Cardiac muscle cell (in vitro differentiated cells and primary cell): ENCODE measurements at regions not wholly inside any gene's neighbourhood (a gene's known extent, or its start where the extent isn't known, plus 50 kb on each side); places are given as distances from the start of the nearest gene placed in this dataset.
"Not testable (repeated sequence)": the region's sequence is repeated elsewhere in the genome, so short reads cannot be mapped to it uniquely, and the experiment has no call there.

Experiments used
- DNase-seq, 2 donors: peaks; one replicate each; pipeline versions ENCODE4 v3.0.0 to v3.0.0-alpha.2; 2010 to 2017; ENCODE audit warnings: low read depth in 1 of 2, low spot score in 1 of 2
- H3K27ac ChIP-seq: fragments of 200-600 bp; sonication (generic); 2 replicates; pipeline ENCODE4 v1.5.1; 2016
- H3K27me3 ChIP-seq: fragments of 200-600 bp; sonication (generic); 2 replicates; pipeline ENCODE4 v1.6.0; 2016; ENCODE audit warnings: control low read depth
- H3K36me3 ChIP-seq: fragments of 200-600 bp; sonication (generic); 2 replicates; pipeline ENCODE4 v1.5.1; 2016; ENCODE audit warnings: control low read depth
- H3K4me1 ChIP-seq: fragments of 200-600 bp; sonication (generic); 2 replicates; pipeline ENCODE4 v1.8.1; 2017; ENCODE audit warnings: low read depth, mild to moderate bottlenecking, mixed run types
- H3K4me3 ChIP-seq: fragments of 200-600 bp; sonication (generic); 2 replicates; pipeline ENCODE4 v1.5.1; 2016; ENCODE audit warnings: mild to moderate bottlenecking
- H3K9me3 ChIP-seq: fragments of 200-600 bp; sonication (generic); 2 replicates; pipeline ENCODE4 v1.5.1; 2017; ENCODE audit warnings: low read depth, mild to moderate bottlenecking, control low read depth
- CTCF ChIP-seq: IDR thresholded peaks from 2 replicates; pipeline ENCODE4 v1.5.1; 2012; ENCODE audit warnings: low read depth, mild to moderate bottlenecking, low read length

GRCh38 chr13:24618011-24618955 lies 61.9 kb upstream of the ATP12A start:
- no peak for DNase-seq
- Histone ChIP-seq H3K27ac (no peak overlapping the region), H3K9me3 (no peaks in the 10 kb centered on the region), H3K4me1 (no peaks in the 10 kb centered on the region), H3K36me3 (no peaks in the 10 kb centered on the region), H3K27me3 (no peaks in the 10 kb centered on the region), H3K4me3 (no peak overlapping the region)
- TF ChIP-seq CTCF, result no peak

GRCh38 chr13:24619282-24619681 lies 60.9 kb upstream of the ATP12A start:
- Histone ChIP-seq H3K4me1 (no peaks in the 10 kb centered on the region), H3K36me3 (no peaks in the 10 kb centered on the region), H3K9me3 (no peaks in the 10 kb centered on the region), H3K27me3 (no peaks in the 10 kb centered on the region), H3K4me3 (no peak overlapping the region), H3K27ac (no peak overlapping the region)
- no peak for TF ChIP-seq CTCF
- no peak for DNase-seq

- not testable (repeated sequence) for H3K36me3 ChIP-seq, H3K4me3 ChIP-seq, H3K4me1 ChIP-seq, H3K9me3 ChIP-seq, DNase-seq, H3K27ac ChIP-seq, H3K27me3 ChIP-seq
Observed at GRCh38 chr13:24622481-24623148, 57.6 kb upstream of the ATP12A start.

GRCh38 chr13:24623149-24623665 lies 57.0 kb upstream of the ATP12A start:
- H3K27me3 ChIP-seq, result no peaks in the 10 kb centered on the region
- H3K4me1 ChIP-seq, result no peaks in the 10 kb centered on the region
- no peaks in the 10 kb centered on the region for H3K36me3 ChIP-seq
- H3K4me3 ChIP-seq, result no peak overlapping the region
- no peaks in the 10 kb centered on the region for H3K9me3 ChIP-seq
- no peak for TF ChIP-seq CTCF
- H3K27ac ChIP-seq, result no peak overlapping the region
- DNase-seq, result no peak

- Histone ChIP-seq H3K9me3 (no peaks in the 10 kb centered on the region), H3K27me3 (no peaks in the 10 kb centered on the region), H3K36me3 (no peaks in the 10 kb centered on the region), H3K27ac (no peak overlapping the region), H3K4me1 (no peaks in the 10 kb centered on the region), H3K4me3 (no peak overlapping the region)
- no peak for DNase-seq
- no peak for TF ChIP-seq CTCF
Observed at GRCh38 chr13:24624363-24624762, 55.8 kb upstream of the ATP12A start.

GRCh38 chr13:24624801-24625231 lies 55.4 kb upstream of the ATP12A start:
- no peaks in the 10 kb centered on the region for H3K4me1 ChIP-seq
- no peaks in the 10 kb centered on the region for H3K36me3 ChIP-seq
- H3K4me3 ChIP-seq, result no peak overlapping the region
- H3K9me3 ChIP-seq, result no peaks in the 10 kb centered on the region
- H3K27me3 ChIP-seq, result no peaks in the 10 kb centered on the region
- peak in 1 of 2 donors; percentile 53 for DNase-seq
- no peak overlapping the region for H3K27ac ChIP-seq
- no peak for TF ChIP-seq CTCF
